ENCODE measurements at regions not wholly inside any gene's neighbourhood (a gene's known extent, or its start where the extent isn't known, plus 50 kb on each side); places are given as distances from the start of the nearest gene placed in this dataset.

DNA sequence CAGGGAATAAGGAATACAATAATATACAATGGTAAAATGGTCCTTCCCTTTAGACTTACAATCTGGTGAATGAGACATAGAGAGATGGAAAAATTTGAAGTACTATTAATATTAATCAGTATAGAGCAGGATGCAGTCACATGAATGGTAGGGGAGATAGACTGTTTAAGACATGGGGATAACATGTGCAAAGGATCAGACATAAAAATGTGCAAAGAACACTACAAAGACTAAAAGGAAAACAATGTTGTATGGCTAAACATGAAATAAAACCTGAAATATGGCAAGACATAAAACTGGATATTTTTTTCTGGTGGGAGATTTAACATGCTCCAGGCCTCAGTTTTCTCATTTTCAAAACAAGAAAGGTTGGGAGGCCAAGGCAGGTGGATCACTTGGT is 182.4 kb upstream of the DPT start:
- no peak for DNase-seq (ENCODE audit: low spot score)
- H3K27ac ChIP-seq = no peak overlapping the region
- no peak overlapping the region for H3K4me3 ChIP-seq
- no peaks in the 10 kb centered on the region for H3K9me3 ChIP-seq
- TF ChIP-seq, protein P1, sequence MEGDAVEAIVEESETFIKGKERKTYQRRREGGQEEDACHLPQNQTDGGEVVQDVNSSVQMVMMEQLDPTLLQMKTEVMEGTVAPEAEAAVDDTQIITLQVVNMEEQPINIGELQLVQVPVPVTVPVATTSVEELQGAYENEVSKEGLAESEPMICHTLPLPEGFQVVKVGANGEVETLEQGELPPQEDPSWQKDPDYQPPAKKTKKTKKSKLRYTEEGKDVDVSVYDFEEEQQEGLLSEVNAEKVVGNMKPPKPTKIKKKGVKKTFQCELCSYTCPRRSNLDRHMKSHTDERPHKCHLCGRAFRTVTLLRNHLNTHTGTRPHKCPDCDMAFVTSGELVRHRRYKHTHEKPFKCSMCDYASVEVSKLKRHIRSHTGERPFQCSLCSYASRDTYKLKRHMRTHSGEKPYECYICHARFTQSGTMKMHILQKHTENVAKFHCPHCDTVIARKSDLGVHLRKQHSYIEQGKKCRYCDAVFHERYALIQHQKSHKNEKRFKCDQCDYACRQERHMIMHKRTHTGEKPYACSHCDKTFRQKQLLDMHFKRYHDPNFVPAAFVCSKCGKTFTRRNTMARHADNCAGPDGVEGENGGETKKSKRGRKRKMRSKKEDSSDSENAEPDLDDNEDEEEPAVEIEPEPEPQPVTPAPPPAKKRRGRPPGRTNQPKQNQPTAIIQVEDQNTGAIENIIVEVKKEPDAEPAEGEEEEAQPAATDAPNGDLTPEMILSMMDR (IDR thresholded peaks at IDR 0.05) = no peak
- H3K27me3 ChIP-seq (replicated peaks; ENCODE audit: insufficient read depth) = no peaks in the 10 kb centered on the region
- no peak for ATAC-seq (ENCODE audit: insufficient number of reproducible peaks, low FRiP score, low read depth)
- no peaks in the 10 kb centered on the region for H3K4me1 ChIP-seq (ENCODE audit: control insufficient read depth in 1 of 2, low read depth in 2 of 2)
- H3K36me3 ChIP-seq = no peaks in the 10 kb centered on the region

DNA sequence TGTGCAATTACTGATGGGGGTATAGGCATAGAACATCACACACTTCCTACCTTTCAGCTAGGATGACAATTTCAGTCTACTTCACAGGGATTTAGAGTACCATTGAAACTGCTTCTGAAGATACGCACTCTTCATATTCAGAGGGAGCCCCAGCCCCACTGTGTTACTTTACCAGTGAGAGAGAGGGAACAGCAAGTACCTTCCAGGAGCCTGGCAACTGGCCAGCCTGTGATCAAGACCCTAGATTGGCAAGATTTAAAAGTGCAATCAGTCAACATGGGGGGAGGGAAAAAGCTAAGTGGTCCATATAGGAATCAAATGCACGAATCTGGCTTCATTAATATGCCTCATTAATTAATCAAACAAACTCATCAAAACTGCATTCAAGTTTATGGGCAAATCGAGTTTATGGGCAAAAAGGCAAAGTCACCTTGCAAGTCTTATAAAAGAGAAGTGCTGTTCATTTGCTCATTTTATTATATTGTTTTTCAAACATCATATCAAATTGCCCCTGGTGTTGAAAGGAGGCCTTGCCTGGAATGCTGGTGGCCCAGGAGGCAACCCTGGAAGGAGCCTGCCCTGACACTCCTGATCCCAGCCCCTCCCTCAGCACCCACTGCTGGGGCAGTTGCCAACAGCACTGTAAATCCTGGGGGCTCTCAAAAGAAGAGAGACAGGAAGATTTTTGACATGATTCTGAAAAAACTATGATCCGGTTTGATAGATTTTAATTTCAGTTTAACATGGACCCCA is 184.9 kb upstream of the DPT start:
- ATAC-seq (ENCODE audit: insufficient number of reproducible peaks, low FRiP score, low read depth) = no peak
- H3K4me3 ChIP-seq = no peak overlapping the region
- H3K9me3 ChIP-seq = no peaks in the 10 kb centered on the region
- no peaks in the 10 kb centered on the region for H3K27me3 ChIP-seq (replicated peaks; ENCODE audit: insufficient read depth)
- H3K27ac ChIP-seq = no peak overlapping the region
- TF ChIP-seq, protein P1 (IDR thresholded peaks at IDR 0.05) = no peak
- DNase-seq (ENCODE audit: low spot score) = no peak
- H3K36me3 ChIP-seq = no peaks in the 10 kb centered on the region
- no peaks in the 10 kb centered on the region for H3K4me1 ChIP-seq (ENCODE audit: control insufficient read depth in 1 of 2, low read depth in 2 of 2)

DNA sequence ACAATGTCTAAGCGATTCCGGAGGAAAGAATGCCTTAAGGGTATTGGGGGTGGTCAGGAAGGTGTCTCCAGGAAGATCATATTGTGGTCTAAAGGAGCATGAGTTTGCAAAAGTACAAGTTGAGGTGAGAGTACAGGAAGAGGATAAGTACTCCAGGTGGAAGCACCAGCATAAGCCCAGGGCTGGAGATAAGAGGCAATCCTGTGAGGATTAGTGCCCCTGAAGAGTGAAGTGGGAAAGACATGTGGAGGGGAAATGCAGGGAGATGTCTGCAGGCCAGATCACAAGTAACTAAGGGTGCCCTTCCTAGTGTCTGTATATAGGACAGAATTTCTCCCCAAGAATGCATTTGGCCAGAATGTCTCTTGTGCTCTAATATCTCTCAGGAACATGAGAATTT is 188.3 kb upstream of the DPT start:
- TF ChIP-seq, protein P1 (IDR thresholded peaks at IDR 0.05) = no peak
- no peaks in the 10 kb centered on the region for H3K36me3 ChIP-seq
- H3K4me3 ChIP-seq = no peak overlapping the region
- ATAC-seq (ENCODE audit: insufficient number of reproducible peaks, low FRiP score, low read depth) = no peak
- no peaks in the 10 kb centered on the region for H3K9me3 ChIP-seq
- H3K27me3 ChIP-seq (replicated peaks; ENCODE audit: insufficient read depth) = no peaks in the 10 kb centered on the region
- H3K4me1 ChIP-seq (ENCODE audit: control insufficient read depth in 1 of 2, low read depth in 2 of 2) = peaks cover 0 to 16% of the 10 kb centered on the region in 2 donors
- H3K27ac ChIP-seq = no peak overlapping the region
- no peak for DNase-seq (ENCODE audit: low spot score)

DNA sequence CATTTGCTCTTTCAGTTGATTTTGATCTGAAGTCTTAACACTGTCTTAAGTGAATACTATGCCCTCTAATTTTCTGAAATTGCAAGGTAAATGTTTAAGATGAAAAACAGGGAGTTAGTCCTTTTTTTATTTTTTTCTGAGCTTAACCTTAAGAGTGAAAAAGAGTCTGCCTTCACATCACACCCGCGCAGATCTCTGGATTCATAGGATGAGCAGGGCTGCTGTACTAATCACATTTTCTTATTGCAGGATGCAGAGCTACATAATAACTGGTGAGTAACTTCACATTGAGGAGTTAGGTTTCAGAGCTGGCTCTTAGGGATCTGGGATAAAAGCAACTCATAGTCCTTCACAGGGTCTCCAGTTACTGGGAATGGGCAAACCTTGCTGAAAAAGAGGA is 188.7 kb upstream of the ATP1B1 start:
- peaks cover 0 to 16% of the 10 kb centered on the region in 2 donors for H3K4me1 ChIP-seq (ENCODE audit: control insufficient read depth in 1 of 2, low read depth in 2 of 2)
- no peaks in the 10 kb centered on the region for H3K36me3 ChIP-seq
- no peaks in the 10 kb centered on the region for H3K27me3 ChIP-seq (replicated peaks; ENCODE audit: insufficient read depth)
- TF ChIP-seq, protein P1 (IDR thresholded peaks at IDR 0.05) = no peak
- H3K27ac ChIP-seq = no peak overlapping the region
- H3K9me3 ChIP-seq = no peaks in the 10 kb centered on the region
- ATAC-seq (ENCODE audit: insufficient number of reproducible peaks, low FRiP score, low read depth) (no peak), DNase-seq (ENCODE audit: low spot score) (no peak)
- no peak overlapping the region for H3K4me3 ChIP-seq

DNA sequence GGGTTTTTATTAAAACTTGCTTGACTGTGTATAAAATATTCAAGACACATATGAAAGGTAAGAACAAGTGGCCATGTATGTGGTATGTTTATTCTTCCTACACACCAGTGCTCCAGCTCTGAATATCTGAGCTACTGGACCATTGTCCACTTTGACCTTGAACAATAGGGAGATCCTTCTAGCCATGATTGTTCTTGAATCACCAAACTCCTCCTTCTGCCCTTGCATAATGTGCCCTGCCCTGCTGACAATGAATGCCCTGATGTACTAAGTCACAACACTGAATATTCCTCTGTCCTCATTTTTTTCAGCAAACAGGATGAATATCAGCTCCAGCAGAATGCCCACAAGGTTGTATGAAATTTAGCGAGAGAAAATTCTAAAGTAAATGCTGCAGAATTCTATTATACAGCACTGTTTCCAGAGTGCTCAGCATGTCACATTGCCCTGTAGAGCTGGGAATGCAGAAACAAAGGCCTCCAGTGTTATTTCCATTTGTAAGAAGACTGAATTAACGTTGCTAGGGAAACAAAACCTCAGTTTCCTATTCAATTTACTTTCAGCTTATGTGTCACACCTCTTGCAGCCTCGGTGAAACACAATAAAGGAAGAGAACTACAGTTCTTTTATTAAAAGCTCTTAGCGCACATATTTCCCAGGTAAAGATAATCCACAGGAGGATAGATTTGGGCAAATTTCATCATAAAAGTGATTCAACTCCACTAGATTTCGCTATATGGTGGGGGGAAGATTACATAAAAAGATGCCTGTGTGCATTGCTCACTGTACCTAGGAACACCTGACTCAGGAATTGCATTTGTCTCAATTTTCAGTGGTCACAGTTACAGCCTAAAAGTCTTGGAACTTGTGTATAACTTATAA is 187.4 kb upstream of the ATP1B1 start:
- DNase-seq (ENCODE audit: low spot score) = no peak
- Histone ChIP-seq H3K4me3 (no peak overlapping the region), H3K9me3 (no peaks in the 10 kb centered on the region), H3K36me3 (no peaks in the 10 kb centered on the region), H3K27ac (no peak overlapping the region), H3K27me3 (replicated peaks; ENCODE audit: insufficient read depth) (no peaks in the 10 kb centered on the region), H3K4me1 (ENCODE audit: control insufficient read depth in 1 of 2, low read depth in 2 of 2) (peaks cover 0 to 16% of the 10 kb centered on the region in 2 donors)
- TF ChIP-seq, protein P1 (IDR thresholded peaks at IDR 0.05) = no peak
- ATAC-seq (ENCODE audit: insufficient number of reproducible peaks, low FRiP score, low read depth) = no peak

All from thoracic aorta (tissue), 2 donors.